ENCODE measurements at regions not wholly inside any gene's neighbourhood (a gene's known extent, or its start where the extent isn't known, plus 50 kb on each side); places are given as distances from the start of the nearest gene placed in this dataset.

GRCh38 chr21:23930565-23930964, 1676.7 kb downstream of the MRPL39 start:
- TF ChIP-seq EP300 (IDR thresholded peaks at IDR 0.05) (no peak), CTCF (IDR thresholded peaks at IDR 0.05) (no peak), POLR2A (IDR thresholded peaks at IDR 0.05) (no peak)
